Stimulated activated CD4-positive, alpha-beta T cell treated with anti-CD3 and anti-CD28 coated beads, Interleukin-12 subunit alpha, Interleukin-12 subunit beta, amount 100 ng/mL, for 4 hours (primary cell): ENCODE measurements at regions not wholly inside any gene's neighbourhood (a gene's known extent, or its start where the extent isn't known, plus 50 kb on each side); places are given as distances from the start of the nearest gene placed in this dataset.
"Not testable (repeated sequence)": the region's sequence is repeated elsewhere in the genome, so short reads cannot be mapped to it uniquely, and the experiment has no call there.

Experiments used
- DNase-seq: peaks from one replicate; pipeline ENCODE4 v3.0.0-alpha.2; 2020

DNA sequence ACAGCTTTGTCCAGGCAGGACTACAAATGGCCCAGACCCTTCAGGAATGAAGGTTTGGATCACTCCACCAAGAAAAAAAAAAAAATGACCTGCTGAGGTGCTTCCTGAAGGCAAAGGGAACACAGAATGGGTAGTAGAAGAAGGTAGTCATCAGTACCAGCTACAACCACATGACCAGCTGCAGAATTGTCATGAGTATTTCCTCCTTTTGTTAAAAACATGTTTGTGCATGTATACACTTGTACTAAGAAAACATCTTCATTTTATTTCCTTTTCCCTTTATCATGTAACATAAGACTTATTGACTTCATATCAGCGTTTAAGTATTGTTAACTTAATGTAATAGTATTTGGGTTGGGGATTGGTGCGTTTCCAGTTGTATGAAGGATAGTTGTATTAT, 631.6 kb downstream of the FBXO15 start:
- DNase-seq = not testable (repeated sequence)

DNA sequence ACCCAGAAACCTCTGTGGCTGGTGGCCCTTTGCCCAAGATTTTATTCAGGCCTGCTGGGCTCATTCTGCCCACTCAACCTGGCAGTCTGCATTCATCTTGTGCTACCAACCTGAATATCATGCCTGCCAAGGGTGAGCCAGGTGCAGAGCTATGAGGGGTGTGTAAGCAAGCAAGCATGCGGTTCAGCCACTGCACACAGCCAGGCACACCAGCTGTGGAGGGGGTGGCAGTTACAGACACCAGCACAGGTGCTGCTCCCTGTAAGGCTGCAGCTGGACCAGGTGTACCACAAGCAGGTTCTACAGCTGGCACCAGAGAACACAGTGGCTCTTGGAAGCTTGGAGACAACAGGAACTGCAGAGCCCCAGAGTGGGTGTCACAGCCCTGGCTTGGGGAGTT, 633.2 kb downstream of the FBXO15 start:
- DNase-seq = no peak

DNA sequence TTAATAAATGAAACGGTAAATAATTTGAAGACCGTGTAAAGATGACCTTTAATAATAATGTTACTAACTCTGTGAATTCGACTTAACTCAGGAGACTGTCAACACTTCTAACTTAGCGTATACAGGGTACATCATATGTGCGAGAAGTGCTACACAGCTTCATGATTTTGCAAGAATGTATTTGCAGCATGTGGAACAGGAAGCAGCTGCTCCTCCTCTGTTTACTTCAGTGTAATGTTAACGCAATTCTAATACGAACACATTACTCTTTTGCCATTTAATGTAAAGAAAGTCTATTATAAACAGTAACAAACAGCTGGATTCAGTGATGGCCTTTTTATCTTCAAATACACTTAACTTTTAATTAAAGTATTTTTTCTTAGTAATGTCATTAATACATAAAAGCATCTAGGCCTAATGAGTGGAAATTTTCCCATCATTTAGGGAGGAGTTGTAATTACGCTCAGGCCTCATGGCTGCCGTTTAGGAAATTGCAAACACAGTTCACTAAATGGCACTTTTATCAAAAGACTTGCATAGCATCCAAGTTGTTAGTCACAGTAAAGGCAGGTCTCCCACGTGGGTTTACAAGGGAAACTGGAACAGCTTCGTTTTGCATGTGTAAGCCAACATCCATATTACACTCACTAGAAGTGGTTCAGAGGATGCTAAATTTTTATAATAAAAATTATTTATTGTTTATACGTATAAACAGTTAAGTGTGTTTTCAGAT, 635.7 kb downstream of the FBXO15 start:
- no peak for DNase-seq

DNA sequence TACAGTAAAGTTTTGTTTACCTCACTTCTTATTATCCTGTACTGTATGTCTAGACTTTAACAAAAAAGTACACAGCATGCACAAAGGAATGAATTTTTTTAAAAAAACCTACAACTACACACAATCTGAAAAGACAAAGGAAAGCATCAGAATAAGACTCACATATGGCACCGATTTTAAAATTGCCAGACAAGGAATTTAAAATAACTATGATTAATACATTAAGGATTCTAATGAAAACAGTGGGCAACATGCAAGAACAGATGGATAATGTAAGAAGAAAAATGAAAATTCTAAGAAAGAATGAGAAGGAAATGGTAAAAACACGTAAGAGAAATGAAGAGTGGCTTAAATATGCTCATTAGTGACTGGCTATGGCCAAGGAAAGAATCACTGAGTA, 638.2 kb downstream of the FBXO15 start:
- no peak for DNase-seq

DNA sequence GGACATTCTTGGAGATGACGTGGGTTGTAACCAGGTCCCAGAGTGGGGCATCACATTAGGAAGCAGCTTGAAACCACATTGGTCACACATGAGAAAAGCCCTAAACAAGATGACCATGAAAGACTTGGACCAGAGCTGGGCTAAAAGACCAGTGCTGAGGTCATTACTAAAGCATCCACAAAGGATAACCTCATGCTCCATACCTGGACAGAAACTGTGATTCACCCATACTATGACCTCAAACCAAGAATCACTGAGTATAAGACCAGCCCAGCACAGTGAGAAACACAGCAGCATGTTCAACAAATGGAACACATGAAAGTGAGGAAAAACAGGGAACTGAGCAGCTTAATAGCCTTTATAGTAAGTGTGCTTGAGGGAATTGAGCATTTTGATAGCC, 635.5 kb upstream of the NETO1 start:
- DNase-seq = no peak

DNA sequence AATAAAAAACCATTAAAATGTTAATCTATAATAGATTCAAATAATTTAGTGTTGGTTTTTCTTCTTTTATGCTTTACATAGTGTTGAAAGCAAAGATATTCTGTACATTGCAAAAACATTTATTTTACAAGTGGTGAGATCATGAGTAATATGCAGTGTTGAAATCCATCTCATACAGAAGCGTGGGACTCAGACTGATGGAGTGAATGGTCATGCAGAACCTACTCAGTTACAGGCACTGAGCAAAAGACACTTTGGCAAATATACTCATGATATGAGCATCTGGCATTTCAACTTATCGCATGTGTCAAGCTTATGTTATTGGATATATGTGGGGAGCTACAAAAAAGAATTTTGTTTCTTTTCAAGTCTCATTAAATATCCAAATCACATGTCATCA, 620.2 kb upstream of the NETO1 start:
- DNase-seq = no peak

DNA sequence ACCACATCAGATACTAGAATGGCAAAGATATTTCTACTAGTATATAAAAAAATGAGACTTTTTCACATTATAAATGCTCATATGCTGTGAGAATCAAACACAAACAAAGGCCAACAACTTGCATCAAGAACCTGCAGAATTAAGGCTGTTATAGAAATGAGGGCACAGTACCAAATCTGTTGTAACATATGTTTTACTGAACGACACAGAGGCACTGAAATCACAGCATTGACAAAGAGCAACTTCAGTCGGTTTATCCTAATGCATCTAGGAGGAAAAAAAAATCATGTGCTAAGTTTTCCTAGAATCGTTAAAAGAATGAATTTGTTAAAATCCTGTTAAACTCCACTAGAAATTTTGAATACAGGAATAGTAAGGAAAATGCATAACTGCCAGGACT, 617.4 kb upstream of the NETO1 start:
- DNase-seq = no peak

DNA sequence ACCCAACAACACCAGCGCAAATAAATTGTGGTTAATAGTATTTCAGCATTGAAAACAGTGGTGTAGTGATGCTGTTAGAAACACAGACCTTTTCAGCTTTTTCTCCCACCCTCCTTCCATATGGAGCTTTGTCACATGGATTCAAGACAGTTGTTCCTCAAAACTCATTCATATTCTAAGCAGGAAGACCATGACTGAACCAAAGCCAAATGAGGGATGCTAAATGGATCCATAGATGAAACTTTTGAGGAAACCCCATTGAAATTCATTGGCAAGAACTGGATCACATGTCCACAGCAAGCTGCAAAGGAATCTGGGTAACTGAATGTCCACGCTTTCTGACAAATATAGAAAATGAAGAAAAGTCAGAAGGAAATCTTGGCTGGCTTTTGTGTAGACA, 615.1 kb upstream of the NETO1 start:
- DNase-seq = no peak

DNA sequence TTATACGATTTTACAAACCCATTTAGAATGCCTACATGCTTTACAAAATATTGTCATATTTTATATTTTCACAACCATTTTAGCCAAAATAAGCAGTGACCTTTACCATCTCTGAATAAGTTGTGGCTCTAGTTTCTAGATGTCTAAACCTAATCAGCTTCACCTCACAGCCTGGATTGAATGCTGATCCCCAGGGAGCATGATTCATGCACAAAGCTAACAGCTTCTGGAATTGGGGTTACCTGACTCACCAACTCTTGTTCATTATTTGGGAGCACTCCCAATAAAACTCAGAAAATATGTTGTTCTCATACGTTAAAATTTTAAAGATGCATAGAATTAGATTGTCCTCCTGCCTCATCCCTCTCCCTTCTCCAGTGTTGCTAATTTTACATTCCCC, 611.7 kb upstream of the NETO1 start:
- no peak for DNase-seq

DNA sequence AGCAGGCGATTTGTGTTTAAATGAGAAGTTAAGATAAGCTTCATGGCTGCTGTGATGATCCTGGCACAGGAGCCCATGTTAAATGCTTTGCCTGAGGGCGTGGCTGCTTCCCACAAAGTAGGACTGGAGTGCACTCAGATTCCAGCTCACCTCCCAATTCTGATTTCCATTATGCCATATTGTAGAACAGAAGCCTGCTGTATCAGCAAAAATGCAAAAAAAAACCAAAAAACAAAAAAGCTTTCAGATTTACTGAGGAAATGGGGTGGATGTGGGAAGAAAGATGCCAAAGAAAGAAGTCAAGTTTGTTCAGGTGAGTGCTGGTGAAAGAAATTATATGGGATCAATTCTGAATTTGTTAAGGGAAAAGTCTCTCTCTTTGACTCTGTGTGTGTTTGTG, 610.4 kb upstream of the NETO1 start:
- no peak for DNase-seq

DNA sequence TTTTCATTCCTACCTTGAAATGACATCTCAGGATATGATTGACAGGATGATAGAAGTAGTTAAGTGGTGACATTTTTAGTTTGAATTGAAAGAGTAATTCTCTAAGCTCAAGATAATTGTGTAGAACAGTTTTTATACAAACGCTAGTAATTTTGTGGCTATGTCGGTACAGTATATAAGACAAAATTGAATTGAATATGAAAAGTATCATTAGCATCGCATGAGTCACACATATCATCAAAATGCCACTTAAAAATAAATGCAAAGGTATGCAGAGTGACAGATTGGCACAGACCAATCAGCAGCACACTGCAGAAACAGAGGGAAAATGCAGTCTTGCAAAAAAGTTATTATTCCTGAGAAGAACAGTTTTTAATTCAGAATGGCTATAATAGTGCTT, 608.2 kb upstream of the NETO1 start:
- DNase-seq = no peak

DNA sequence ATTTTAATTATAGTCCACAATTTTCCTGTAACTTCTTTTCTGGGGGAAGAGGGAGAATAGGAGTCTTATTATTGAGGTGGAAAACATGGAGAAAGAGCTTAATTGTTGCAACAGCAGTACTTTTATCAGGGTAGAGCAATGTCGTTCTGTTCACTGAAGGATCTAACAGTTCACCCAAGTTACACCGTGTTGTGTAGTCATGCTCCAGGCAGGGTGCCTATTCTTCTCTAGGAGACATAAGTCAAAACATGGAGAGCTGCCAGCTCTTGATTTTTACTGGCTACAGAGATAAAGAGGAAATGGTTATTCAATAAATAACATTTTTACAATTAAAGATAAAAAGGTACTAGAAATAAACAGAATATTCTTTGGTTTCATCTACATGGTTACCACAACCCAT, 594.3 kb upstream of the NETO1 start:
- DNase-seq = no peak

DNA sequence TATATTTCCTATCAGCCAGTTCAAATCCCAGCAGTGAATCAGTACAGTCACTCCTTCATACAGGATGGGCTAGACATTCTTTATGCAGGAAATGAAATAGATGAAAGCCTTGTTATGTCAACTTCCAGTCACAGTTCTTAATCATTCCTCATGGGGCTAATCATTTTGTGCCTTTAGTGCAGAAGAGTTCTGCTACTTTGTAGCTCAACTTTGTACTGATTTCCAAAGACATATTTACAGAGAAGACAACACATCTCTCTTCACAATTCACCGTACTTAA, 593.9 kb upstream of the NETO1 start:
- no peak for DNase-seq

DNA sequence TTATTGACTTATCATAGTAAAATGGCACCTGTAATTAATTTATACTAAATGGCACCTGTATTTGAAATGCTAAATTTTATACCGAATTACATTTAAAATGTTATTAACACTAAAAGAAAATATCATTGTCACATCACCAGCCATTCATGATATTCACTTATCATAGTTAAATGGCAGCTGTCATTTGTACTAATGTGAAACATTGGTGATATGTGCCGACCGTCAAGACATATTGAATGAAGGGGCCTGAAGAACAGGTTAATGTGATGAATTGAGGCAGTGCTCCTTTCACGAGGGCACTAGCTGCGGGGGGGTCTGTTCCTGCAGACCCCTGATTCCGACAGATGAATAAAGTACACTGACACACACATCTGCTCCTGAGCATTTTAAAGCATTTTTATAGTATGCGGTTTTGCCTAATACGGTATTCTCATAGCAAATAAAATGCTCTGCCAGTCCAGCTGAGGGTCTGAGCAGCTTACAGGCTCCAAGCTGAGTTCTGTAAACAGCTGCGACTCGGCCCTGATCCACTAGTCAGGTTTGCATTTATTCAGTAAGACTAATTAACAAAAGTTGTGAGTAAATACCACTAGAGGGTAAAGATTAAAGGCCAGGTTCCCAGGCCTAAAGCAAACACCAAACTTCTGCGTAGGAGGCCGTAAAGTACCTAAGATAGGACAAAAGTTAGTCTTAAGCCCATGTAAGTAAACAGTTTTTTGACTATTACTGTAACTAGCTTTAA, 593.4 kb upstream of the NETO1 start:
- no peak for DNase-seq

DNA sequence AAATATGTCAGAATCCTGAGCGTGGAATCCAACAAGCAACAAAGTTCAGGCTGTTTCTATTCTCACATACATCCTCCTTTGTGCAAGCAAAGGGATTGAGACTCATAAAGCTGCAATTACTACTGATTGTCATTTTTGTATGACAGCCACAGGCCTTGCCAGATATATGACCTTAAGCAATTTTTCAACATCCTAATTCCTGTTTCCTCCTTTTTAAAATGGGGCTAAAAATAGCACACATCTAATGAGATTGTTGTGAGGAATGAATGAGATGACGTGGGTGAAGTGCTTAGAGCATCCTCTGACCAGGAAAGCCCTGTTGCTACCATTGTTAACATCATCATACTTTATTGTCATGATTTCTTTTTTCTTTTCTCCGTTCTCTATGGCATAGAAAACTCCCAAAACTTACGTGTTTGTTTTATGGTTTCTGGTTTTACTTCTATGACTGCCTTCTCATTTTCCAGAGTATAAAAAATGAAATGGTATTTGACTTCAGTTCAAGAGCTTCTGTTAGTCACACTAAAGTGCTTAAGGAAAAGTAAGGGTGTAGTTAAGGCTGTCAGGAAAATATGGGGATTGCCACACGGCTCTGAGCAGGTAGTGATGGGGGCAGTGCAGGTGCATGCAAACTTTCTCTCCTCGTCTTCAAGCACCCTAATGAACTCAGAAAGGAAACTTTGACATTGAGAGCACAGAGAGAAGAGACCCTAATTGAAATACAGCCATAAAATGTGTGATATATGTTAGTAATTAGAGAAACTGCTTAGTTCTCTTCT, 590.6 kb upstream of the NETO1 start:
- DNase-seq = no peak

DNA sequence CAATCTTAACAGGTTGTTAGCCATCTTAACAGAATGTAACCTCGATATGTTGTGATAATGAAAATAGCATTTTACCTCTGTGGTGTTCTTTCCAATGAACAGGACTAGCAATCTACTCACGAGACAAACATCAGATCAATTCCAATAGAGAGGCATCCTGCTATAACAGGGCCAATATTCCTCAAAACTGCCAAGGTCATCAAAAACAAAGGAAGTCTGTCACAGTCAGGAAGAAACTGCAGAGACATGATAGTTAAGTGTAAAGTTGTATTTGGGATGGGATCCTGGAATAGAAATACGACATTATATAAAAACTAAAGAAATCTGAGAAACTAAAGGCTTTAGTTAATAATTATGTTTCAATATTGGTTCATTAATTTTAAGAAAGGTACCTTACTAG, 588.9 kb upstream of the NETO1 start:
- no peak for DNase-seq

DNA sequence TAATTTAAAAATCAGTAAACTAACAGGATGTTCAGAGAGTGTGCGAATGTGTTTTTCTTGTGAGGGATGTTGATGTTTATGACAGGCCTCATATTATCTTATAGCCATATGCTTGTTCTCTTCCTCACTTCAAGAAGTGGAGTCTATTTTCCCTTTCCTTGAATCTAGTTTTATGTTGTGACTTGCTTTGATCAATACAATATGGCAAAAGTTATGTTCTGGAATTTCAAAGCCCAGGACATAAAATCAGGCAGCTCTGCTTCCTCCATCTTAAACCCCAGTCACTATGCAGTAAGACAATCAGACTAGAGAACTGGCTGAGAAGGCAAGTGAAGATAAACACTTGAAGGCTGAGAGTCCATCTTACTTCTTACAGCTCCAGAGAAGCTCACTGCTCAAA, 585.1 kb upstream of the NETO1 start:
- DNase-seq = no peak

DNA sequence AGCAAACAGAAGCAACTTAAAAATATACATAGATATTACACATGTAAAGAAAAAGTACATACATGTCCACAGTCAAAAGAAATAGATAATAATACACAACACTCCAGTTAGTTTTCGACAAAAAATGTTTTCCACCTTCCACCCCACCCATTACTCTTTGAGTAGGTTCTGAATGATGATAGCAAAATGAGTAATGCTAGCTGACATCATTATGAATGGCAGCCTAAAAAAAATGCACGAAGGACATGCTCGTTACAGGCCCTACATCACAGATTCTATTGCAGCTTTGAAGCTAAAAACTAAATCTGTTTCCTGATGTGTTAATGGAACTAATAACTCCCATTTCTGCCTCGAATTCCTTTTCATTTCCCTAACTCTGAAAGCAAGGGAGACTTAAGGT, 578.7 kb upstream of the NETO1 start:
- no peak for DNase-seq

DNA sequence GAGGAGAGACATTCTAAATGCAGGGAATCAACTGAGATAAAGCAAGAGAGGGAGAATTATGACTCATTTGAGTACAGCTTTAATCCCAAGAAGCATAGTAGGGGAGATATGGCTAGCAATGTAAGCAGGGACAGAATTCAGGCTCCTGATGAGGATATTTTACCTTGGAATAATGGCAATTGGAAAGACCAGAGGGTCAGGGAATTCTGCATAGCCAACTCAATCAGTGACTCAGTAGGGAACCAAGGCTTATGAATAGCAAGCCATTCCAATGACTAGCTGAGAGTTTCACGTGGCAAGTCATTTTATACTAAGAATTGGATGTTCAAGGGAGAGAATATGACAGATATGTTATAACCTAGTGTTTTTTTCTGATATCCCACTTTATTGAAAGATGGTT, 563.8 kb upstream of the NETO1 start:
- no peak for DNase-seq

DNA sequence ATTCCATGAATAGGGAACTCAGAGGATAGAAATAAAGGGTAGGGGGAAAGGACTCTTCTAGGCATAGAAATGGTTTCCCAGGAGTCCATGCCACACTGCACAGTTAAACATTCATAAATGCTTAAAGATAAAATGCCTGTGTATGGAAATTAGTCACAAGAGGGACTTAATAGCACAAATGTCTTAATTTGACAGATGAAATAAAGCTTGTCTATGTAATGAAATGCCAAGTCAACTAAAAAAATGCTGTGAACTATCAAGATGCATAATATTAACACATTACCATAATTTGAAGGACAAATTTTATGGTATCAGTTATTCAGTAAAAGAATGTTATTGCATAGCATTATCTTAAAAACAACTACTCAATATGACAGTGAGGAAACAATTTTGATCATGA, 553.2 kb upstream of the NETO1 start:
- DNase-seq = no peak

DNA sequence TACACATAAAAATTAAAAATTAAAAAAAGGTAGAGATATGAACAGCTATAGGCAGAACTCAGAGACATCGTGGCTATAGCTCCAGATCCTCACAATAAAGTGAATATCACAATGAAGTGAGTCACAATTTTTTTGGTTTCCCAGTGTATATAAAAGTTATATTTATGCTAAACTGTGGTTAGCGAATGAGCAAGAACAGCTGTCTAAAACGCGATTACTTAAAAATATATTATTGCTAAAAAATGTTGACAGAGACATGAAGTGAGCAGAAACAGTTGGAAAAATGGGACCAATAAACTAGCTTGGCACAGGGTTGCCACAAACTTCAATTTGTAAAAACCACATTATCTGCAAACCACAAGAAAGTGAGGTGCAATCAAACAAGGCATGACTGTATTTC, 551.7 kb upstream of the NETO1 start:
- DNase-seq = no peak

DNA sequence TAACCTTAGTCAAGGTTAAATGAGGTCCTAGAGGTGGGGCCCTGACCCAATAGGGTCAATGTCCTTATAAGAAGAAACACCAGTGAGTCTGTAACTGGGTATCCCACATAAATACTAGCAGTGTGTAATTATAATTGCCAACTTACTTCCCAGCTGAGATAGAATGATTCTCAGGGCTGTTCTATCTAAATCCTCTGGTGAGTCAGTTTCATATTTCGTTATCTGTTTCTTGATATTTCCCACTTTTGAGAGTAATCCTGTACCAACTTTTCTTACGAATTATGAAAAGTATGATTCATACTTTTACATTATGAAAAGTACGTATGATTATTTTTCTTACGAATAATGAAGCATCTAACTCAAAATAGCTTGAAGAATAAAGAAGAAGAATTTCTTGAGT, 546.8 kb upstream of the NETO1 start:
- DNase-seq = no peak

DNA sequence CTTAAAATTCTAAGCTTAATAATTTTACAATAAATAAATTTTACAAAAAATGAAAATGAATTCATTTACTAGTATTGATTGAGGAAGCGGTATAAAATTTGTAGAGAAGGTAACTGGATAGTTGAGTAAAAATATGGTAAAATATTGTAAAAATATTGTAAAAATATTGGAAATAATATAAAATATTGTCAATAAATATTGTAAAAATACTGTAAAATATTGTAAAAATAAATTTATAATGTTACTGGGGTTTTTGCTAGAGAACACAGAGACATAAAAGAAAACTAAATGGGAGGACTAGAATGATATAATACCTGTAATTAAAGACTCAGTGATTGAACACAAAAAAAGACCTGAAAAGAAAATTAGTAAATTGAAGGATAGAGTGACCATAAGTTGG, 546.3 kb upstream of the NETO1 start:
- no peak for DNase-seq

DNA sequence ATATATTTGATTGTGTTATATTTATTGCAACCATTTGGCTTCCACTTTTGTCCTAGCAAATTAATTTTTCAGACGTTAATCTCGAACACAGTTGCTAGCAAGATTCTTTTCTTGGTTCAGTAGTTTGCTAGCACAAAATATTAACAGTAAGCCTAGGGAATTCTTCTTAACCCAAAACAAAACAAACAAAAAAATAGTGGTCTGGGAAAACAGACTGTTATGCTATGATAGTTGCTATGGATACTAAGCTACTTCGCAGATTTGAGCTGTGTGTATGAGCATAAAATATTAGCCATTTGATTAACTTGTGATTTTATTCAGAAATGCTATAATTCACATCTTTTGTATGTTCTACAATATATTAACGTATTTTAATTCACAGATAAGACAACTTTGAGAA, 541.5 kb upstream of the NETO1 start:
- no peak for DNase-seq
